ENCODE measurements at regions not wholly inside any gene's neighbourhood (a gene's known extent, or its start where the extent isn't known, plus 50 kb on each side); places are given as distances from the start of the nearest gene placed in this dataset.

DNA sequence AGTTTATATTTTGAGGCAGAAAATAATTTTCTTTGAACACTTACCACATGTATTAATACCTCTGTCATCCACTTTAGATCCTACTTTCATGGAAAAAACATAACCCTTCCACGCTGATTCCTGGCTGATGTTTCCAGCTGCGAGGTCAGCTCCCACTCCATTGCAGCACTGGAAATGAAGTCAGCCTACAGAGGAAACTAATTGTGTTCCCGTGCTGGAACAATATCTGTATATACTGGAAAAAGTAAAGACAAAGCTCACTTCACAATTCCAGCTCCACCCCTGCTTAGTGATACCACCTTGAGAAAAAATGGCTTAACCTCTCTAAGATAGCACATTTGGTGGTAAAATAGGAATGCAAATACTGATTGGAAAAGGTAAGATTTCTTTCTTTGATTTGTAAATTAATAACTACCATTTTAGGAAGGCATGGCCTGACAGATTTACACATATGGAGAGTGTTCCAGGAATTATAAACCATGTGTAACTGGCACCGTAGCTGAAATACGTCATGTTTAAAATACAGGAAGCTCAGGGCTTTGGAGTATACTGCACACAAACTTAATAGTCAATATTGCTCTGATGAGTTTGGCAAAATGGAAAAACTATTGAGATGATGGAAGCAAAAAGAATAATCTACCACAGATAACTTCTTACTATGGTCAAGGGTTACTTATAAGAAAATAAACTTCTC is 90.0 kb downstream of the TRIB2 start:
- dilution Hi-C loops (cut with MboI; ENCODE audit: extremely low pct_ligation_motif_present, low sequenced_read_pairs): no loop called here
- no peaks in the 10 kb centered on the region for H3K9me1 ChIP-seq (ENCODE audit: control insufficient read depth, extremely low read depth, insufficient read depth, low read length)
- TF ChIP-seq CTCF (optimal IDR thresholded peaks at IDR 0.05 in 1 of 3, IDR thresholded peaks at IDR 0.05 in 1 of 3, conservative IDR thresholded peaks at IDR 0.05 in 1 of 3; ENCODE audit: extremely low read depth in 1 of 3, insufficient read depth in 2 of 3, low read length in 3 of 3) (no peak), EZH2 (IDR thresholded peaks at IDR 0.05; ENCODE audit: low read length) (no peak)
- H3K4me3 ChIP-seq (ENCODE audit: control insufficient read depth in 2 of 3, extremely low read depth in 1 of 3, insufficient read depth in 2 of 3, low read depth in 1 of 3, low read length in 3 of 3): no peak overlapping the region
- H3K9me3 ChIP-seq (ENCODE audit: control insufficient read depth, low read depth, low read length): no peaks in the 10 kb centered on the region
- H3K36me3 ChIP-seq (ENCODE audit: control insufficient read depth in 2 of 2, extremely low read depth in 1 of 2, insufficient read depth in 2 of 2, low read length in 2 of 2): no peaks in the 10 kb centered on the region
- H3K27ac ChIP-seq (ENCODE audit: control insufficient read depth, insufficient read depth, low read length): no peak overlapping the region
- no peak overlapping the region for H2AFZ ChIP-seq (ENCODE audit: control insufficient read depth, low read length)
- FAIRE-seq (no peak), DNase-seq (ENCODE audit: low read depth, low spot score) (no peak)
- H3K4me1 ChIP-seq (ENCODE audit: control insufficient read depth, extremely low read depth, insufficient read depth, low read length): no peaks in the 10 kb centered on the region
- no peaks in the 10 kb centered on the region for H4K20me1 ChIP-seq (ENCODE audit: control insufficient read depth, extremely low read depth, insufficient read depth, low read length)
- no peaks in the 10 kb centered on the region for H3K79me2 ChIP-seq (ENCODE audit: control insufficient read depth, insufficient read depth, low read length)
- no peak overlapping the region for H3K4me2 ChIP-seq (ENCODE audit: control insufficient read depth, extremely low read depth, insufficient read depth, low read depth, low read length)
- no peak overlapping the region for H3K9ac ChIP-seq (ENCODE audit: control insufficient read depth, extremely low read depth, insufficient read depth, low read length)
- no peaks in the 10 kb centered on the region for H3K27me3 ChIP-seq (ENCODE audit: control insufficient read depth, extremely low read depth, insufficient read depth, low read length)

GRCh38 chr2:12807907-12808810 is 91.4 kb downstream of the TRIB2 start:
- Histone ChIP-seq H3K27ac (ENCODE audit: control insufficient read depth, insufficient read depth, low read length) (no peak overlapping the region), H3K27me3 (ENCODE audit: control insufficient read depth, extremely low read depth, insufficient read depth, low read length) (no peaks in the 10 kb centered on the region), H3K36me3 (ENCODE audit: control insufficient read depth in 2 of 2, extremely low read depth in 1 of 2, insufficient read depth in 2 of 2, low read length in 2 of 2) (no peaks in the 10 kb centered on the region), H4K20me1 (ENCODE audit: control insufficient read depth, extremely low read depth, insufficient read depth, low read length) (no peaks in the 10 kb centered on the region), H3K4me3 (ENCODE audit: control insufficient read depth in 2 of 3, extremely low read depth in 1 of 3, insufficient read depth in 2 of 3, low read depth in 1 of 3, low read length in 3 of 3) (no peak overlapping the region), H3K79me2 (ENCODE audit: control insufficient read depth, insufficient read depth, low read length) (no peaks in the 10 kb centered on the region), H3K9me1 (ENCODE audit: control insufficient read depth, extremely low read depth, insufficient read depth, low read length) (no peaks in the 10 kb centered on the region), H3K4me1 (ENCODE audit: control insufficient read depth, extremely low read depth, insufficient read depth, low read length) (no peaks in the 10 kb centered on the region), H3K9ac (ENCODE audit: control insufficient read depth, extremely low read depth, insufficient read depth, low read length) (no peak overlapping the region), H3K4me2 (ENCODE audit: control insufficient read depth, extremely low read depth, insufficient read depth, low read depth, low read length) (no peak overlapping the region), H3K9me3 (ENCODE audit: control insufficient read depth, low read depth, low read length) (no peaks in the 10 kb centered on the region), H2AFZ (ENCODE audit: control insufficient read depth, low read length) (no peak overlapping the region)
- FAIRE-seq (no peak), DNase-seq (ENCODE audit: low read depth, low spot score) (no peak)
- no peak for TF ChIP-seq EZH2 (IDR thresholded peaks at IDR 0.05; ENCODE audit: low read length)
- TF ChIP-seq CTCF (optimal IDR thresholded peaks at IDR 0.05 in 1 of 3, IDR thresholded peaks at IDR 0.05 in 1 of 3, conservative IDR thresholded peaks at IDR 0.05 in 1 of 3; ENCODE audit: extremely low read depth in 1 of 3, insufficient read depth in 2 of 3, low read length in 3 of 3): no peak
- dilution Hi-C loops (cut with MboI; ENCODE audit: extremely low pct_ligation_motif_present, low sequenced_read_pairs): no loop called here
